ENCODE measurements at regions not wholly inside any gene's neighbourhood (a gene's known extent, or its start where the extent isn't known, plus 50 kb on each side); places are given as distances from the start of the nearest gene placed in this dataset.
A peak's percentile ranks its signal among the peaks of the same experiment; 100 is the strongest.

- FAIRE-seq (no peak), DNase-seq (no peak)
- Histone ChIP-seq H3K9ac (ENCODE audit: low read length in 3 of 3) (no peak overlapping the region), H3K9me3 (ENCODE audit: control insufficient read depth in 2 of 3, insufficient read depth in 1 of 3, low read length in 3 of 3) (peaks cover 0 to 2% (median 0%) of the 10 kb centered on the region in 3 donors), H3K27ac (ENCODE audit: low read depth in 2 of 2, low read length in 2 of 2) (no peak overlapping the region), H3K36me3 (ENCODE audit: control insufficient read depth in 2 of 3, insufficient read depth in 3 of 3, low read length in 3 of 3) (no peaks in the 10 kb centered on the region), H3K4me1 (ENCODE audit: control insufficient read depth in 2 of 3, insufficient read depth in 2 of 3, low read depth in 1 of 3, low read length in 3 of 3) (no peaks in the 10 kb centered on the region), H3K4me3 (ENCODE audit: low read length in 3 of 3) (no peak overlapping the region), H3K27me3 (ENCODE audit: control insufficient read depth, insufficient read depth, low read length) (no peaks in the 10 kb centered on the region)
- intact Hi-C loops (cut with DNase I): no loop called here
- TF ChIP-seq CTCF (IDR thresholded peaks at IDR 0.05; ENCODE audit: borderline replicate concordance, extremely low read depth, insufficient read depth): no peak
Measured at GRCh38 chr1:87439821-87440220, 111.1 kb downstream of the LMO4 start.

GRCh38 chr1:87449348-87449963 lies 120.8 kb downstream of the LMO4 start:
- Histone ChIP-seq H3K36me3 (ENCODE audit: control insufficient read depth in 2 of 3, insufficient read depth in 3 of 3, low read length in 3 of 3) (no peaks in the 10 kb centered on the region), H3K9ac (ENCODE audit: low read length in 3 of 3) (no peak overlapping the region), H3K4me3 (ENCODE audit: low read length in 3 of 3) (no peak overlapping the region), H3K27ac (ENCODE audit: low read depth in 2 of 2, low read length in 2 of 2) (no peak overlapping the region), H3K4me1 (ENCODE audit: control insufficient read depth in 2 of 3, insufficient read depth in 2 of 3, low read depth in 1 of 3, low read length in 3 of 3) (peaks cover 0 to 2% (median 0%) of the 10 kb centered on the region in 3 donors), H3K27me3 (ENCODE audit: control insufficient read depth, insufficient read depth, low read length) (no peaks in the 10 kb centered on the region), H3K9me3 (ENCODE audit: control insufficient read depth in 2 of 3, insufficient read depth in 1 of 3, low read length in 3 of 3) (peaks cover 0 to 2% (median 0%) of the 10 kb centered on the region in 3 donors)
- intact Hi-C loops (cut with DNase I): no loop called here
- FAIRE-seq: no peak
- no peak for TF ChIP-seq CTCF (IDR thresholded peaks at IDR 0.05; ENCODE audit: borderline replicate concordance, extremely low read depth, insufficient read depth)
- DNase-seq: peak in 4 of 5 donors; percentile 60 to 92 (median 84)

- DNase-seq (no peak), FAIRE-seq (no peak)
- no peak for TF ChIP-seq CTCF (IDR thresholded peaks at IDR 0.05; ENCODE audit: borderline replicate concordance, extremely low read depth, insufficient read depth)
- H3K9me3 ChIP-seq (ENCODE audit: control insufficient read depth in 2 of 3, insufficient read depth in 1 of 3, low read length in 3 of 3): no peaks in the 10 kb centered on the region
- no peak overlapping the region for H3K27ac ChIP-seq (ENCODE audit: low read depth in 2 of 2, low read length in 2 of 2)
- H3K36me3 ChIP-seq (ENCODE audit: control insufficient read depth in 2 of 3, insufficient read depth in 3 of 3, low read length in 3 of 3): no peaks in the 10 kb centered on the region
- intact Hi-C loops (cut with DNase I): no loop called here
- H3K4me3 ChIP-seq (ENCODE audit: low read length in 3 of 3): no peak overlapping the region
- no peaks in the 10 kb centered on the region for H3K27me3 ChIP-seq (ENCODE audit: control insufficient read depth, insufficient read depth, low read length)
- peaks cover 0 to 2% (median 0%) of the 10 kb centered on the region in 3 donors for H3K4me1 ChIP-seq (ENCODE audit: control insufficient read depth in 2 of 3, insufficient read depth in 2 of 3, low read depth in 1 of 3, low read length in 3 of 3)
- H3K9ac ChIP-seq (ENCODE audit: low read length in 3 of 3): no peak overlapping the region
Measured at GRCh38 chr1:87450136-87450535, 121.5 kb downstream of the LMO4 start.
